A673 (cell line): ENCODE measurements at regions not wholly inside any gene's neighbourhood (a gene's known extent, or its start where the extent isn't known, plus 50 kb on each side); places are given as distances from the start of the nearest gene placed in this dataset.

Experiments used
- BruUV-seq: library from RNA; stranded (reverse); fragments of 400-500 nt; replicated peaks from 2 replicates; lab custom pipeline; 2021; lab: Mats Ljungman, UMichigan
- CTCF ChIA-PET: fragments of 300-600 bp; sonication (Branson Sonifier 250); formaldehyde crosslinking; loops from one replicate; lab custom pipeline; 2022; ENCODE audit warnings: antibody characterized with exemption; lab: Charles Lee
- POLR2A ChIA-PET: fragments of 300-600 bp; sonication (Branson Sonifier 250); formaldehyde crosslinking; loops from one replicate; lab custom pipeline; 2022; ENCODE audit warnings: antibody characterized with exemption; ENCODE audit not compliant: low non-redundant PET; lab: Charles Lee
- DNase-seq: peaks from one replicate; pipeline ENCODE4 v3.0.0-alpha.2; 2015; ENCODE audit warnings: low spot score
- H3K27ac ChIP-seq: fragments of 200-600 bp; sonication (generic); 2 replicates; pipeline ENCODE4 v1.5.1; 2016; ENCODE audit warnings: mixed run types, low read depth, mild to moderate bottlenecking, mixed read lengths, antibody characterized with exemption, low read length; ENCODE audit not compliant: poor library complexity, severe bottlenecking
- H3K27me3 ChIP-seq: fragments of 200-600 bp; sonication (generic); replicated peaks from 2 replicates; pipeline ENCODE4 v1.6.1; 2017; ENCODE audit warnings: mixed run types, low read depth, mild to moderate bottlenecking, mixed read lengths, antibody characterized with exemption, low read length; ENCODE audit not compliant: insufficient read depth, poor library complexity
- H3K36me3 ChIP-seq: fragments of 200-600 bp; sonication (generic); 2 replicates; pipeline ENCODE4 v1.6.1; 2016; ENCODE audit warnings: mixed run types, mild to moderate bottlenecking, mixed read lengths, antibody characterized with exemption, low read length; ENCODE audit not compliant: insufficient read depth, poor library complexity, severe bottlenecking
- H3K4me1 ChIP-seq: fragments of 200-600 bp; sonication (generic); 2 replicates; pipeline ENCODE4 v1.6.1; 2017; ENCODE audit warnings: mixed run types, mild to moderate bottlenecking, mixed read lengths, antibody characterized with exemption, low read length; ENCODE audit not compliant: insufficient read depth, poor library complexity, severe bottlenecking
- H3K4me3 ChIP-seq: fragments of 200-600 bp; sonication (generic); 2 replicates; pipeline ENCODE4 v1.5.1; 2016; ENCODE audit warnings: low read depth, mixed run types, mild to moderate bottlenecking, mixed read lengths, low read length; ENCODE audit not compliant: poor library complexity, severe bottlenecking
- H3K9me3 ChIP-seq: fragments of 200-600 bp; sonication (generic); 2 replicates; pipeline ENCODE4 v1.6.1; 2016; ENCODE audit warnings: mixed run types, low read depth, mild to moderate bottlenecking, mixed read lengths, antibody characterized with exemption, low read length; ENCODE audit not compliant: poor library complexity, severe bottlenecking
- EZH2 ChIP-seq: fragments of 200-600 bp; sonication (generic); IDR thresholded peaks from 2 replicates; pipeline ENCODE4 v1.6.1; 2017; ENCODE audit warnings: borderline replicate concordance, low read depth, mild to moderate bottlenecking, mixed read lengths, antibody characterized with exemption, low read length; ENCODE audit not compliant: poor library complexity, severe bottlenecking
- intact Hi-C: fragments of 100-400 bp; cut with micrococcal nuclease; formaldehyde crosslinking; loops from one replicate; pipeline ENCODE4 v1.10.0; 2022; ENCODE audit not compliant: unreplicated experiment
- TF ChIP-seq, protein P1 (sequence below): fragments of 300-800, 200-600 bp; sonication (generic); conservative IDR thresholded peaks from 2 replicates; pipeline ENCODE4 v1.5.1; 2017; ENCODE audit warnings: low read depth, mild to moderate bottlenecking, antibody characterized with exemption, low read length, moderate library complexity, mixed read lengths

DNA sequence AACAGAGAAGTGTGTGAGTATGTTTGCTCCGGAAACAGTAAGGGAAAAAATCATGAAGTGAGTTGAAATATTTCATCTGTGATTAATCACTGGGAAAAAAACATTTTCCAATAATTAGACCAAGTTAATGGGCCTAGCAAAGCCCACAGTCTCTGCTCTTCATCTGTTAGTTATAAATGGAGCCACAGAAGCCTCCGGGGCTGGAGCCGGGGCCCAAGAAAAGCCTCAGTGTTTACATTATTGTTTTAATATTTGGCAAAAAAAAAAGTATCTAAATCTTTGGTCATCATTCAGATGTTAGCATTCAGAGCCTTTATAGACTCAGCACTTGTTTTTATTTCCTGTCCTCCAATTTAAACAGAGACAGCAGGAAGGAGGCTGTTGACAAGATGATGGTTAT, 115.0 kb downstream of the UBE2U start:
- no TSS peak for BruUV-seq
- CTCF ChIA-PET: no interaction called here
- H3K9me3 ChIP-seq: no peaks in the 10 kb centered on the region

DNA sequence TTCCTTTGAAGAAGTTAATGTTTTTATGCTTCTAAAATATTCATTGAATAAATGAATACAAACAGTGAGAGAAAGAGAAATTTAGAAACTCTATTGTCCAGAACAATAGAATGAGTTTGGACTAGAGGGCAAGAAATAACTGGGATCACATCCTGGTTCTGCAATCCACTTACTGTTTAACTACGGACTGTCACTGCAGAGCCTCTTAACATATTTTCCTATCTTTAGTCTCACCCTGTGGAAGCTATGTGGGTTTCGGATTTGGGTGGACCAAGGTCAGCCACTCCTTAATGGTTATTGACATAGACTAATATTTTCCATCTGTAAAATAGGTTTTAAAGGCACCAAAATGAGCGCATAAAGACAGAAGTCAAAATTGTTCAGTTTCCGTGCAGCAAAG, 116.6 kb downstream of the UBE2U start:
- H3K27ac ChIP-seq: peak overlapping the region; percentile 12
- ChIA-PET POLR2A (interaction anchor here (0.6 kb wide), 1 partner anchor 603 kb away, joined by 3 read pairs; no protein-coding TSS in a partner anchor), CTCF (no interaction called here)
- no peaks in the 10 kb centered on the region for H3K27me3 ChIP-seq
- no peak overlapping the region for H3K4me3 ChIP-seq
- no peaks in the 10 kb centered on the region for H3K36me3 ChIP-seq
- H3K4me1 ChIP-seq: peaks cover 15% of the 10 kb centered on the region
- H3K9me3 ChIP-seq: no peaks in the 10 kb centered on the region
- intact Hi-C loops: no loop called here
- no TSS peak for BruUV-seq
- no peak for TF ChIP-seq EZH2
- TF ChIP-seq, protein P1, sequence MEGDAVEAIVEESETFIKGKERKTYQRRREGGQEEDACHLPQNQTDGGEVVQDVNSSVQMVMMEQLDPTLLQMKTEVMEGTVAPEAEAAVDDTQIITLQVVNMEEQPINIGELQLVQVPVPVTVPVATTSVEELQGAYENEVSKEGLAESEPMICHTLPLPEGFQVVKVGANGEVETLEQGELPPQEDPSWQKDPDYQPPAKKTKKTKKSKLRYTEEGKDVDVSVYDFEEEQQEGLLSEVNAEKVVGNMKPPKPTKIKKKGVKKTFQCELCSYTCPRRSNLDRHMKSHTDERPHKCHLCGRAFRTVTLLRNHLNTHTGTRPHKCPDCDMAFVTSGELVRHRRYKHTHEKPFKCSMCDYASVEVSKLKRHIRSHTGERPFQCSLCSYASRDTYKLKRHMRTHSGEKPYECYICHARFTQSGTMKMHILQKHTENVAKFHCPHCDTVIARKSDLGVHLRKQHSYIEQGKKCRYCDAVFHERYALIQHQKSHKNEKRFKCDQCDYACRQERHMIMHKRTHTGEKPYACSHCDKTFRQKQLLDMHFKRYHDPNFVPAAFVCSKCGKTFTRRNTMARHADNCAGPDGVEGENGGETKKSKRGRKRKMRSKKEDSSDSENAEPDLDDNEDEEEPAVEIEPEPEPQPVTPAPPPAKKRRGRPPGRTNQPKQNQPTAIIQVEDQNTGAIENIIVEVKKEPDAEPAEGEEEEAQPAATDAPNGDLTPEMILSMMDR: no peak
- no peak for DNase-seq

More for the DNA sequence above, 115.0 kb downstream of the UBE2U start:
- POLR2A ChIA-PET: no interaction called here
- DNase-seq: no peak
- no peaks in the 10 kb centered on the region for H3K36me3 ChIP-seq
- intact Hi-C loops: no loop called here
- H3K4me1 ChIP-seq: peaks cover 15% of the 10 kb centered on the region
- H3K4me3 ChIP-seq: no peak overlapping the region
- no peaks in the 10 kb centered on the region for H3K27me3 ChIP-seq
- TF ChIP-seq EZH2: no peak
- TF ChIP-seq, protein P1: no peak
- no peak overlapping the region for H3K27ac ChIP-seq

DNA sequence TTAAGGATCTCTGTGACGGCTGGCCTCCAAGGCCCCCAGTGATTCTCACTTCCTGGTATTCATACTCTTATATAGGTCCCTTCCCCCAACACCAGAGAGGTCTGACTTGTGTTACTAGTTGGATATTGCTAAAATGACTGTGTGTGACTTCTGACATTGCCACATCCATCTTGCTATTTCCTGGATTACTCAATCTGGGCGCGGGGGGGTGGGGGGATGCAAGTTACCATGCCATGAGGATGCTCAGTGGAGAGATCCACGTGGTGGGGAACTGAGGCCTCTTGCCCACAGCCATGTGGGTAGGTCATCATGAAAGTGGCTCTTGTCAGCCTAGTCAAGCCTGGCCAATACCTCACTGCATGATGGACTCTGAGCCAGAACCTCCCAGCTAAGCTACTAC, 117.0 kb downstream of the UBE2U start:
- H3K4me1 ChIP-seq: peaks cover 15% of the 10 kb centered on the region
- TF ChIP-seq, protein P1: no peak
- no peak for TF ChIP-seq EZH2
- CTCF ChIA-PET: no interaction called here
- H3K4me3 ChIP-seq: no peak overlapping the region
- no TSS peak for BruUV-seq
- peak overlapping the region; percentile 12 for H3K27ac ChIP-seq
- H3K9me3 ChIP-seq: no peaks in the 10 kb centered on the region
- intact Hi-C loops: no loop called here
- no peaks in the 10 kb centered on the region for H3K27me3 ChIP-seq
- H3K36me3 ChIP-seq: no peaks in the 10 kb centered on the region
- POLR2A ChIA-PET: no interaction called here
- DNase-seq: peak; percentile 58
